Osteoblast (primary cell): ENCODE measurements at regions not wholly inside any gene's neighbourhood (a gene's known extent, or its start where the extent isn't known, plus 50 kb on each side); places are given as distances from the start of the nearest gene placed in this dataset.

Source experiments
- DNase-seq: peaks from one replicate; pipeline ENCODE4 v3.0.0; 2011; ENCODE audit warnings: low spot score, mixed read lengths; ENCODE audit not compliant: insufficient read length; ENCODE audit errors: missing footprints
- H2AFZ ChIP-seq: 2 replicates; pipeline ENCODE4 v1.6.0; 2011; ENCODE audit warnings: mild to moderate bottlenecking, low read length
- H3K27ac ChIP-seq: 2 replicates; pipeline ENCODE4 v1.5.1; 2011; ENCODE audit warnings: mild to moderate bottlenecking, low read depth, low read length, moderate library complexity
- H3K27me3 ChIP-seq: 2 replicates; pipeline ENCODE4 v1.6.0; 2012; ENCODE audit warnings: mild to moderate bottlenecking, control low read depth, inconsistent platforms, low read length, moderate library complexity; ENCODE audit not compliant: insufficient read depth
- H3K36me3 ChIP-seq: 2 replicates; pipeline ENCODE4 v1.5.1; 2011; ENCODE audit warnings: mild to moderate bottlenecking, low read length, control low read depth, moderate library complexity; ENCODE audit not compliant: insufficient read depth
- H3K4me1 ChIP-seq: 2 replicates; pipeline ENCODE4 v1.5.1; 2011; ENCODE audit warnings: mild to moderate bottlenecking, low read length, control low read depth, moderate library complexity; ENCODE audit not compliant: insufficient read depth
- H3K4me2 ChIP-seq: 2 replicates; pipeline ENCODE4 v1.6.0; 2011; ENCODE audit warnings: mild to moderate bottlenecking, low read length; ENCODE audit not compliant: insufficient read depth
- H3K4me3 ChIP-seq: fragments of 200-600 bp; sonication (generic); 3 replicates; pipeline ENCODE4 v1.5.1; 2012; ENCODE audit warnings: mild to moderate bottlenecking, low read length, inconsistent platforms; ENCODE audit not compliant: insufficient read depth
- H3K79me2 ChIP-seq: 2 replicates; pipeline ENCODE4 v1.6.0; 2012; ENCODE audit warnings: mild to moderate bottlenecking, low read length, control low read depth, inconsistent platforms; ENCODE audit not compliant: insufficient read depth
- H3K9me3 ChIP-seq: 2 replicates; pipeline ENCODE4 v1.5.1; 2011; ENCODE audit warnings: low read depth, low read length, control low read depth
- H4K20me1 ChIP-seq: 2 replicates; pipeline ENCODE4 v1.6.0; 2012; ENCODE audit warnings: mild to moderate bottlenecking, low read length, control low read depth; ENCODE audit not compliant: insufficient read depth
- TF ChIP-seq, protein P1 (sequence below): IDR thresholded peaks from 2 replicates; pipeline ENCODE4 v1.5.1; 2011; ENCODE audit warnings: mild to moderate bottlenecking, low read depth, low read length, moderate library complexity; ENCODE audit errors: extremely low read depth

DNA sequence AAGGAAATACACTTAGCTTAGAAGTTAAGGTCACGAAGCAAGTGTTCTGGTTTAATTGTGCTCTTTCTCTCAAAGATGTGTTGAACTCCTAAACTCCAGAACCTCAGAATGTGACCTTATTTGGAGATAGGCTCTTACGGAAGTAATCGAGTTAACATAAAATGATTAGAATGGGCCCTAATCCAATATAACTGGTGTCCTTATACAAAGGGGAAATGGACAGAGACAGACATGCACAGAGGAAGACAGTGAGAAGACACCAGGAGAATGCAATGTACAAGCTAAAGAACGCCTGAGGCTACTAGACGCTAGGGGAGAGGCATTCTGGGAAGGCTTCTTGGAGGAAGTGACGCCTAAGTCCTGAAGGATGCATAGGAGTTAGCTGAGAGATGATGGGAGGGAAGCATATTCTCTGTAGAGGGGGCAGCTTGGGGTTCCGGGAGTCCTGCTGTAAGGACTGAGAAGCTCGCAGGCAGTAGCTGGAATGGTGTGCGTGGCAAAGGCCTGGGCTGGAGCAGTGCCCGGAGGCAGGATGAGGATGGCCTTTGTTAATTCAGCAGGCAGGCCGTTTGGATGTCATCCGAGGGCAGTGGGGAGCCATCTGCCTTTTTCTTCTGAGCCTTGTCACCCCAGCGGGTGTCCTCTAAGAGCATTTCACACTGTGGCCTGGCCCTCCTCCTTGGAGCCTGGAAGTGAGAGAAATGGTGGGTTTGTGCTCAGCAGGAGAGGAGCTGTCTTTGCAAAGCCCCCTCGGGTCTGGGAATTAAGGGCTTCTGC lies 513.4 kb downstream of the SHQ1 start:
- Histone ChIP-seq H4K20me1 (no peaks in the 10 kb centered on the region), H3K27ac (no peak overlapping the region), H3K36me3 (no peaks in the 10 kb centered on the region), H3K9me3 (peaks cover 3% of the 10 kb centered on the region), H3K79me2 (no peaks in the 10 kb centered on the region), H3K4me2 (no peak overlapping the region), H3K27me3 (peaks cover 24% of the 10 kb centered on the region), H3K4me1 (peaks cover 12% of the 10 kb centered on the region), H3K4me3 (no peak overlapping the region), H2AFZ (no peak overlapping the region)
- TF ChIP-seq, protein P1, sequence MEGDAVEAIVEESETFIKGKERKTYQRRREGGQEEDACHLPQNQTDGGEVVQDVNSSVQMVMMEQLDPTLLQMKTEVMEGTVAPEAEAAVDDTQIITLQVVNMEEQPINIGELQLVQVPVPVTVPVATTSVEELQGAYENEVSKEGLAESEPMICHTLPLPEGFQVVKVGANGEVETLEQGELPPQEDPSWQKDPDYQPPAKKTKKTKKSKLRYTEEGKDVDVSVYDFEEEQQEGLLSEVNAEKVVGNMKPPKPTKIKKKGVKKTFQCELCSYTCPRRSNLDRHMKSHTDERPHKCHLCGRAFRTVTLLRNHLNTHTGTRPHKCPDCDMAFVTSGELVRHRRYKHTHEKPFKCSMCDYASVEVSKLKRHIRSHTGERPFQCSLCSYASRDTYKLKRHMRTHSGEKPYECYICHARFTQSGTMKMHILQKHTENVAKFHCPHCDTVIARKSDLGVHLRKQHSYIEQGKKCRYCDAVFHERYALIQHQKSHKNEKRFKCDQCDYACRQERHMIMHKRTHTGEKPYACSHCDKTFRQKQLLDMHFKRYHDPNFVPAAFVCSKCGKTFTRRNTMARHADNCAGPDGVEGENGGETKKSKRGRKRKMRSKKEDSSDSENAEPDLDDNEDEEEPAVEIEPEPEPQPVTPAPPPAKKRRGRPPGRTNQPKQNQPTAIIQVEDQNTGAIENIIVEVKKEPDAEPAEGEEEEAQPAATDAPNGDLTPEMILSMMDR, result no peak
- no peak for DNase-seq

DNA sequence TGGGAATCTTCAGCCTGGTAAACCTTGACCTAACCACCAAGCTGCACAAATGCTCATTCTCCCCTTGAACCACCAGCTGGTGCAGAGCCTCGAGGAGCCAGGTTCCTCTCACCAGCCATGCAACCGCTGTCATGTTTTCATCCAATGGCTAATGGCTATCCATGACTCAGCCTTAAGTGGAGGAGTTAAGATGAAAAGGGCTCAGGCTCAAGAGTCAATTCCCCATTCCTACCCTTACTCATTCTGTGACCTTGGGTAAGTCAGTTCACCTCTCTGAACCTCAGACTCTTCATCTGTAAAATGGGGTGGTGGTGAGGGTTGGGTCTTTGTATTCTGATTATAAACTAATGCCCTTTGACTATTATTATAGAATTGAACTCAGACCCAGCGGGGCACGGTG lies 515.6 kb downstream of the SHQ1 start:
- no peak overlapping the region for H3K27ac ChIP-seq
- H3K4me3 ChIP-seq, result no peak overlapping the region
- peaks cover 8% of the 10 kb centered on the region for H3K4me1 ChIP-seq
- TF ChIP-seq, protein P1, result no peak
- peaks cover 3% of the 10 kb centered on the region for H3K9me3 ChIP-seq
- H3K36me3 ChIP-seq, result no peaks in the 10 kb centered on the region
- DNase-seq, result no peak
- H3K27me3 ChIP-seq, result peaks cover 35% of the 10 kb centered on the region
- H3K4me2 ChIP-seq, result no peak overlapping the region
- no peaks in the 10 kb centered on the region for H3K79me2 ChIP-seq
- H4K20me1 ChIP-seq, result no peaks in the 10 kb centered on the region
- no peak overlapping the region for H2AFZ ChIP-seq

DNA sequence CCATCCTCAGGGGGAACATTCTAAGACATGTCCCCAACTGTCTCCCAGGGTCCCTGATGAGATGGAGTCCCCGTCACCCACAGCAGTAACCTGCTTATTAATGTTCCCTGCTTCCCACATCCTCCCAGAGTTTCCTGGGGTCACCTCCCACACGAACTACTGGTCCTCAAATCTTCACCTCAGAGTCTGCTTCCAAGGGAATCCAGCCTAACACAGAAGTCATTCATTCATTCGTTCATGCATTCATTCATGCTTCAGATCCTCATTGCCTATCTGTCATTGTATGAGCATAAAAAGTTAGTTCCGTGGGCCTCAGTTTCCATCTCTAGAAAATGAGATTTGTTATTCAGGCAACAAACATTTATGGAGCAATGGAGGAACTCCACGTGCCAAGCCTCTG lies 516.2 kb downstream of the SHQ1 start:
- Histone ChIP-seq H3K4me1 (peaks cover 5% of the 10 kb centered on the region), H4K20me1 (no peaks in the 10 kb centered on the region), H3K27me3 (peaks cover 35% of the 10 kb centered on the region), H3K36me3 (no peaks in the 10 kb centered on the region), H3K27ac (no peak overlapping the region), H3K4me3 (no peak overlapping the region), H3K9me3 (no peaks in the 10 kb centered on the region), H2AFZ (no peak overlapping the region), H3K79me2 (no peaks in the 10 kb centered on the region), H3K4me2 (no peak overlapping the region)
- no peak for DNase-seq
- TF ChIP-seq, protein P1, result no peak

DNA sequence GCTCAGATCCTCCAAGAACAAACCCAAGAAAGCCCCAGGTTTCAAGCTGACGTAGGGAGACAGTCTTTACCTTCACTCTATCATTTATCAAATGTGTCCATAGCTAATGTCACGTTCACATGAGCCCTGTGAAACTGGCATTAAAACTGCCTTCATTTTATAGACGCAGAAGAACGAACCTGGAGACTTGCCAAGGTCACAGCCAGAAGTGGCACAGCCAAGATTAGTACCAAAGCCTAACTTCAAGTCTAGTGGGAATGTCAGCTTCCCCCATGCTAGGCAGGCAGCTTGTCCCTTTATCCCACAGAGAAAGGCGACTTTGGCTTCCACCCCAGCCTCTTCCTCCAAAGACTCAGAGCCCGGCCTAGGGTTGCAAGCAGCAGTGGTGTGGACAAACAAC lies 517.2 kb downstream of the SHQ1 start:
- Histone ChIP-seq H3K9me3 (no peaks in the 10 kb centered on the region), H3K4me1 (peaks cover 2% of the 10 kb centered on the region), H3K36me3 (no peaks in the 10 kb centered on the region), H4K20me1 (no peaks in the 10 kb centered on the region), H2AFZ (no peak overlapping the region), H3K4me3 (no peak overlapping the region), H3K27me3 (peaks cover 31% of the 10 kb centered on the region), H3K4me2 (no peak overlapping the region), H3K79me2 (no peaks in the 10 kb centered on the region), H3K27ac (no peak overlapping the region)
- TF ChIP-seq, protein P1, result no peak
- DNase-seq, result no peak
